Fibroblast of villous mesenchyme (primary cell): ENCODE measurements at regions not wholly inside any gene's neighbourhood (a gene's known extent, or its start where the extent isn't known, plus 50 kb on each side); places are given as distances from the start of the nearest gene placed in this dataset.

Source experiments
- DNase-seq: peaks from one replicate; pipeline ENCODE4 v3.0.0-alpha.2; 2010; ENCODE audit warnings: low read depth
- H3K4me3 ChIP-seq: 2 replicates; pipeline ENCODE4 v1.5.1; 2011; ENCODE audit warnings: low read depth, mild to moderate bottlenecking, low read length
- CTCF ChIP-seq: IDR thresholded peaks from 2 replicates; pipeline ENCODE4 v1.5.1; 2012; ENCODE audit warnings: low read depth, mild to moderate bottlenecking, low read length; ENCODE audit not compliant: insufficient read depth

GRCh38 chr10:106520698-106521097 is 643.8 kb downstream of the SORCS1 start:
- TF ChIP-seq CTCF: no peak
- DNase-seq: no peak
- no peak overlapping the region for H3K4me3 ChIP-seq

DNA sequence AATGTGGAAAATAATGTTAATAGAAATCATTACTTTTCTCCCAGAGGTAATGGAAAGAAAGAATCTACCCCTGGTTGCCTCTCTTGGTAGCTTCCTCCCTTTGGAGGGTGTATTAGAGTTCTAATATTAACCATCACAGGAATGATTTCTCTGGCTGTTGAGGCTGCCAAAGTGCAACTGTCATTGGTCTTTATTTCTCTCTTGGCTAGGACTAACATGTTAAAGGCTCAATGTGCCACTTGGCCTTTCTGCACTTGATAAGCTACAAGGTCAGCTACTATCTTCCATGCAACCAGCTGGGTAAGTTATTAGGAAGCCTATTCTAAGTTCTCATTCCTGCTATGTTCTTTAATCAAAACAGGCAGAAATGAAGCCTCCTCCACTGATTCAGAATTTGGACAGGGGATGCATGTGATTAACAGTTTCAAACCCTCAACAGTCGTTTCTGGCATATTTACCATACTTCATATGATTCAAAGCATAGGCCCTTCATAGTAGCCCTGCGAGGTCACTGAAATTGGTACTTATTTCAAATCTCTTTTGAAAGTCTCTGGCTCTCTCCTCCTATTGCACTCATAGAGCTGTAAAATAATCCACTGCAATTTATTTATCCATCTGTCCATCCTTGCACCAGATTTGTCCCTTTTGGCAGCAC is 645.0 kb downstream of the SORCS1 start:
- no peak for TF ChIP-seq CTCF
- no peak for DNase-seq
- H3K4me3 ChIP-seq: no peak overlapping the region

DNA sequence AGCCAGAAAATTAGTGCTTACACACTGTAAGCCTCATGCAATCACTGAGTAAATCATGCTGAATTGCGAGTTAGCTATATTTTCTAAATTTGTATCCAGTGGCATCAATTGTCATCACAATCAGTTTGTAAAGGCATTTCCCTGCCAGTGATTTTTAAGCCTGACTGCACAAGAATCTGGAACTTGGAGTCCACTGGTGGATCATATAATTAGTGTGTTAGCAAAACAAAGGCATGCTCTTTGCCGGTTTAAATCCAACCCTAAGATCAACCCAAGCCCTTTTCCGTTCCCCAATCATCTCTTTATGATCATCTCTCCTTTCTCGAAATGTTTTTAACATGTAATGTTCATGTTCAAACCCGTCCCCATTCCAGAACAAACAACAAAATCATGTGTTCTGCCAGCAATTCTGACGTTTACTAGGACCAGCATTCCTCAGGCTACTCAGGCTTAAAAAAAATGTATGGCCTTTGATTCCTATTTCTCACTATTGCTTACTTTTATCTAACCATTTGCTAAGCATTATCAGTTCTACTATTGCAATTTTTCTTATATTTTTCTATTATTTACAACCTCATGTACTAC is 649.2 kb downstream of the SORCS1 start:
- no peak for DNase-seq
- no peak overlapping the region for H3K4me3 ChIP-seq
- TF ChIP-seq CTCF: no peak

DNA sequence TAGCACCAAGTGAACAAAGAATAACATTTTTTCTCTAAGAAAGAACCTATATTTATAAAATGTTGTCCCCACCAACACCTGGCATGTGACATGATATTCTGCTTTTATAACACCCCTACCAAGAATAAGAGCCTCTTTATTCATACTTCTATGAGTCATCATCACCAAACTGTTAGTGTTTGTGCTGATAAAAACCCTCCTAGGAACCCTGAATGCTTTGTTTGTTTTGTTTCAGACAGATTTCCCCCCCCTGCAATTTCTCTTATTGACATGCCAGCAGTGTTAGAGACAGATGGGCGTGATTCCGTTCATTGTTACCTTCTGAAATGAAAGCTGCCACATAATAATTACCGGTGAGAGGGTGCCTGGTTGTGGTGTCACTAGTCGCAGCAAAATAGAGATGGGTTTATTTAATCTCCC is 651.1 kb downstream of the SORCS1 start:
- DNase-seq: no peak
- H3K4me3 ChIP-seq: no peak overlapping the region
- TF ChIP-seq CTCF: no peak

DNA sequence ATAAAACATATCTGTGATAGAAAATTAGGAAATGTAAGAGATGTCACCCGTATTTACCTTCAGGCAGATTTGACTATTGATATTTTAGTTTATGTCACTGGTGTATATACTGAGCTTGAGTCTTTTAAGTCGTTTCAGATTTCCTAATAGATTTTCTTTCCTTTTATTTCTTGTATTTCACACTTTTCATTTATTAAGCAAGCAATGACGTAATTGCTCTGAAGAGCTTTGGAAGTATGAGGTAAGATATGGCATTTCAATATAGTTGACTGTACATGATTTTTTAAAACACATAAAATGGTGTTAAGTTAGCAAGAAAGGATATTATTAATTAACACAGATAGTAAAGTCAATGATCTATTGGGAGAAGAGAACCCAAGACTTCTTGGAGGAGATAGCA is 652.6 kb downstream of the SORCS1 start:
- H3K4me3 ChIP-seq: no peak overlapping the region
- DNase-seq: no peak
- TF ChIP-seq CTCF: no peak

DNA sequence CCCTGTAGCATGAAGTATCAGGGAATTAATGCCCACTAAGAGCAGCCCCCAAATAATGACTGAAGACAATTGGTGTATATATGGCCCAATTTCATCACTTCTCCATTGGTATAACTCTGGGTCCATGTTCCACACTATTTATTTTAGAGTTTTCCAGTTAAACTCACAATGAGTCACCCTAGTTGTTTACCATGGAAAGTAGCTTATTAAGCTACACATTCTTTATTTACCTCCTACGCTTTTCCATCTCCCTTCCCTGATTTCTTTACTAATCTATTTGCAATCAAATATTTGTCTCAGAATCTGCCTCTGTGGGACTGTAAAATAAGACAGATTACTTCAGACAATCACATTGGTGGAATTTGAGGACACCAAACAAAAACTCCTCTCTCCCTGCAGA is 655.6 kb downstream of the SORCS1 start:
- H3K4me3 ChIP-seq: no peak overlapping the region
- DNase-seq: peak; percentile 35
- TF ChIP-seq CTCF: no peak

DNA sequence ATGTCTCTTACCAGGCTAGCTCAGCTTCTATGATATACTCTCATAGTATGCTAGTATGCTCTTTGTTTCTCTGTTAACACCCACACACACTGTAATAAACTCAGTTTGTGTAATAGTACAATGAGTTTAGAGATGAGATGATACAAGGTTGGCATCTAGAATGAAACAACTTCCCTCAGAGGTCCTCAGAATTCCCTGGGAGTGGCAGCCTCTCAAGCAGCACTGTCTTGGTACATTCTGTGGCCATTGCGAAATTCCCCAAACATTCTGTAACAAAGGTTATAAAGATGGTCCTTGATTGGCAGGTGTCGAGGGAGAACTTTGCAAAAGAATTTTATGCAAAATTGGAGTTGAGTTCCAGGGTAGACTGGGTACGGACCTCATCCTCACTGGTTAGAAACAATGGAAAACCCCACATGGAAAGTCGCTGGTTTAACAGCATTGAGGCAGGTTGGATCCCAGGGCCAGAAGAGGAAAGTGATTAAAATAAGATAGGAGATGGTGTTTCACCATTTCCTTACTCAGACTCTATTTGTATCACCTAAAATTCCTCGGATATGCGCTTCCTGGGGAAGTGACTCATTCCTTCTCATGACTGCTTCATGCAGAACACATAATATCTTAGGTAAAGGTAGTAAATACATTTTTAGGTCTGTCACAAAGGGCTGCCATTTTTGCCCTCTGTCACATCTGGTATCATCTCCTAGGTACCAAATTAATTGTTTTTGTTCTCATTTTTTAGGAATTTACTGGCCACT is 657.8 kb downstream of the SORCS1 start:
- DNase-seq: peak; percentile 13
- H3K4me3 ChIP-seq: no peak overlapping the region
- no peak for TF ChIP-seq CTCF
